C4-2B (cell line): ENCODE measurements at regions not wholly inside any gene's neighbourhood (a gene's known extent, or its start where the extent isn't known, plus 50 kb on each side); places are given as distances from the start of the nearest gene placed in this dataset.

ENCODE experiments used
- ZFX ChIP-seq: fragments of 450-650 bp; IDR thresholded peaks from 2 replicates; pipeline ENCODE4 v1.6.1; 2017
- TF ChIP-seq, protein P1 (sequence below): fragments of 450-650 bp; conservative IDR thresholded peaks from 2 replicates; pipeline ENCODE4 v1.5.1; 2017; ENCODE audit warnings: mild to moderate bottlenecking

DNA sequence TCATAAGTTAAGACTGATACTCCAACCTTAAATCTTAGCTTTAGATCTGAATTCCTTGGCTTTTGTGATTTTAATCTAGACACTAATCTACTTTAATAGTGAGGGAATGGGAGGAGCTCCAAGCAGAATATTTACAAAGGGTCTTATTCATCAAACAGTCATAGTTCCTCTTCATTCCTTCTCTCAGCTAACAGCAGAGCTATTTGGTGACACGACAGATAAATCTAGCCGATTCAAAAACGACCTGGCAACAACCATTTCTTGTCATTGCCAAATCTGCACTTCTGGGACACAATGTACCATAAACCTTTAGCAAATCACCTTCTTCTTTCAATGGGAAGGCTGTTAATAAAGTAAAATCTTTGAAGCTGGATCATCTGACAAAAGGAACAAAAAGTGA lies 52.8 kb upstream of the FOXD3 start:
- TF ChIP-seq, protein P1, sequence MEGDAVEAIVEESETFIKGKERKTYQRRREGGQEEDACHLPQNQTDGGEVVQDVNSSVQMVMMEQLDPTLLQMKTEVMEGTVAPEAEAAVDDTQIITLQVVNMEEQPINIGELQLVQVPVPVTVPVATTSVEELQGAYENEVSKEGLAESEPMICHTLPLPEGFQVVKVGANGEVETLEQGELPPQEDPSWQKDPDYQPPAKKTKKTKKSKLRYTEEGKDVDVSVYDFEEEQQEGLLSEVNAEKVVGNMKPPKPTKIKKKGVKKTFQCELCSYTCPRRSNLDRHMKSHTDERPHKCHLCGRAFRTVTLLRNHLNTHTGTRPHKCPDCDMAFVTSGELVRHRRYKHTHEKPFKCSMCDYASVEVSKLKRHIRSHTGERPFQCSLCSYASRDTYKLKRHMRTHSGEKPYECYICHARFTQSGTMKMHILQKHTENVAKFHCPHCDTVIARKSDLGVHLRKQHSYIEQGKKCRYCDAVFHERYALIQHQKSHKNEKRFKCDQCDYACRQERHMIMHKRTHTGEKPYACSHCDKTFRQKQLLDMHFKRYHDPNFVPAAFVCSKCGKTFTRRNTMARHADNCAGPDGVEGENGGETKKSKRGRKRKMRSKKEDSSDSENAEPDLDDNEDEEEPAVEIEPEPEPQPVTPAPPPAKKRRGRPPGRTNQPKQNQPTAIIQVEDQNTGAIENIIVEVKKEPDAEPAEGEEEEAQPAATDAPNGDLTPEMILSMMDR = no peak
- no peak for TF ChIP-seq ZFX
